Epithelial cell of proximal tubule (primary cell): ENCODE measurements at regions not wholly inside any gene's neighbourhood (a gene's known extent, or its start where the extent isn't known, plus 50 kb on each side); places are given as distances from the start of the nearest gene placed in this dataset.
A peak's percentile ranks its signal among the peaks of the same experiment; 100 is the strongest.

Experiments used
- DNase-seq: peaks from one replicate; pipeline ENCODE4 v3.0.0-alpha.2; 2011; ENCODE audit warnings: low read depth
- H3K4me3 ChIP-seq: 2 replicates; pipeline ENCODE4 v1.5.1; 2011; ENCODE audit warnings: low read depth, mild to moderate bottlenecking, low read length
- TF ChIP-seq, protein P1 (sequence below): conservative IDR thresholded peaks from 2 replicates; pipeline ENCODE4 v1.5.1; 2012; ENCODE audit warnings: low read depth, mild to moderate bottlenecking, low read length

DNA sequence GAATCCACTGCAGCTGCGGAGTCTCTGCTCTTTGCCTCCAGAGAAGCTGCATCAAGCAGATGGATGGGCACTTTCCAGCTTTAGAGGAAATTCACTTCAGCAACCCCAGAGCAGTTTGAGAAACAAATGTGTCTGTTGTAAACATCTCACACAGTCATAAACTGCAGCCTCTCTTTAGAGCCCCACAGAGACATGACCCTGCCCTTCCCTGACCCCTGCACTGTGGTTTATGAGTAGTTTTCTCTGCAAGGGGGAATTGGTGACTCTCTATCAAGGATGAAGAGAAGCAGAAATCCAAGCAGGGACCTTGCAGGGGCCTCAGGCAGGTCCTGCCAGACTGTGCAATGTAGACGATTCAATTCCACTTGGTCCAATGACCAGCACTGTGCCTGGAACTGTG lies 160.2 kb downstream of the SH2D4B start:
- no peak for DNase-seq
- H3K4me3 ChIP-seq = no peak overlapping the region
- TF ChIP-seq, protein P1, sequence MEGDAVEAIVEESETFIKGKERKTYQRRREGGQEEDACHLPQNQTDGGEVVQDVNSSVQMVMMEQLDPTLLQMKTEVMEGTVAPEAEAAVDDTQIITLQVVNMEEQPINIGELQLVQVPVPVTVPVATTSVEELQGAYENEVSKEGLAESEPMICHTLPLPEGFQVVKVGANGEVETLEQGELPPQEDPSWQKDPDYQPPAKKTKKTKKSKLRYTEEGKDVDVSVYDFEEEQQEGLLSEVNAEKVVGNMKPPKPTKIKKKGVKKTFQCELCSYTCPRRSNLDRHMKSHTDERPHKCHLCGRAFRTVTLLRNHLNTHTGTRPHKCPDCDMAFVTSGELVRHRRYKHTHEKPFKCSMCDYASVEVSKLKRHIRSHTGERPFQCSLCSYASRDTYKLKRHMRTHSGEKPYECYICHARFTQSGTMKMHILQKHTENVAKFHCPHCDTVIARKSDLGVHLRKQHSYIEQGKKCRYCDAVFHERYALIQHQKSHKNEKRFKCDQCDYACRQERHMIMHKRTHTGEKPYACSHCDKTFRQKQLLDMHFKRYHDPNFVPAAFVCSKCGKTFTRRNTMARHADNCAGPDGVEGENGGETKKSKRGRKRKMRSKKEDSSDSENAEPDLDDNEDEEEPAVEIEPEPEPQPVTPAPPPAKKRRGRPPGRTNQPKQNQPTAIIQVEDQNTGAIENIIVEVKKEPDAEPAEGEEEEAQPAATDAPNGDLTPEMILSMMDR = no peak

DNA sequence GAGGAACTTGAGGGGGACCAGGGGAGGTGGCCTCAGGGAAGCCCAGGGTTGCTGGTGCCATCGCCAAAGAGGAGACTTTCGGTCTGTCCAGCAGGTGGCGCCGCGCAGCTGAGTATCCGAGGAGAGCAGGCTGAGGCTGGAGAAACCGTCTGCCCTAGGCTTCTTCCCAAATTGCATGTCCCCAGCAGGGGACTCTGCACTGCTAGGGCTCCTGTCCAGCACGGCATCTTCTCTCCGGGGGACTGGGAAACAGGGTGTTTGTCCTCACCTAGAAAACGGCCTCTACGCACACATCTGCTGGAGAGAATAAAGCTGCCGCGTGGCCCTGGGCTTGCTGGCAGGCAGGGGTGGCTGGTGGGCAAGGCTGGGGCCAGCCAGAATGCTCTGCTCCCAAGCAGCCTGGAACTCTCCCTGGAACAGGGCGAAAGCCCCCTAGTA lies 161.9 kb downstream of the SH2D4B start:
- DNase-seq = no peak
- H3K4me3 ChIP-seq = no peak overlapping the region
- TF ChIP-seq, protein P1 = peak; percentile 89

- TF ChIP-seq, protein P1 = no peak
- no peak for DNase-seq
- no peak overlapping the region for H3K4me3 ChIP-seq
Observed at GRCh38 chr10:80700252-80700651, 162.6 kb downstream of the SH2D4B start.

DNA sequence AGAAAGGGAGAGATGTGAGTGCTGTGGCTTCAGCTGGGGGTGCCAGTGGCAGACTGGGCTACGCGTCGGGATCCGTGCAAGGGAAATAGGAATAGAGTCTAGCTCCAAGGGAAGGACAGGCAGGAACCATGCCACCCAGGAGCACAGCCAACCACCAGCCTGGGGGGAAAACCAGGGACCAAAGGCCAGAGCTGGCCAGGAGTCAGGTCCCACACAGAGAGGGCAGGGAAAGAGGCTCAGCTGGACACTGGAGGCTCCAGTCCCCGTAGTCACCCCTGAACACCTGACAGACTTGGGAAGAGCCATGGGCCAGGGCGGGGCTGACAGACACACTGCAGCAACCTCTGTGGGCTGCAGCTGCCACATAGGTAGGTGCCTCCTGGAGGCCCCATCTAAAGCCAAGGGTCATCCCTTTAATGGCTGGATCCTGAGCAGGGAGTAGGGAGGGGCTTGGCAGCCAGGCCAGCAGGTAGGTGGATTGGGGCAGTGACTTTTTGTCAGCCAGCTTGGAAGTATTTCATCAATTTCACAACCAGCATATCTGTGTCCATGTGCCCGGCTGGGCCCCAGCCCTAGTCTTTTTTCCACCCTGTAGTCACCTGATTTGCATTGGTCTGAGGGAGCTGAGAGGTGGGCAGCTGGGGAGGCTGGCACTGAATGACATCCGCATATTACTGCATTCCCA lies 163.2 kb downstream of the SH2D4B start:
- DNase-seq = no peak
- TF ChIP-seq, protein P1 = no peak
- no peak overlapping the region for H3K4me3 ChIP-seq

- no peak overlapping the region for H3K4me3 ChIP-seq
- no peak for DNase-seq
- TF ChIP-seq, protein P1 = no peak
Observed at GRCh38 chr10:80701706-80702105, 164.0 kb downstream of the SH2D4B start.

DNA sequence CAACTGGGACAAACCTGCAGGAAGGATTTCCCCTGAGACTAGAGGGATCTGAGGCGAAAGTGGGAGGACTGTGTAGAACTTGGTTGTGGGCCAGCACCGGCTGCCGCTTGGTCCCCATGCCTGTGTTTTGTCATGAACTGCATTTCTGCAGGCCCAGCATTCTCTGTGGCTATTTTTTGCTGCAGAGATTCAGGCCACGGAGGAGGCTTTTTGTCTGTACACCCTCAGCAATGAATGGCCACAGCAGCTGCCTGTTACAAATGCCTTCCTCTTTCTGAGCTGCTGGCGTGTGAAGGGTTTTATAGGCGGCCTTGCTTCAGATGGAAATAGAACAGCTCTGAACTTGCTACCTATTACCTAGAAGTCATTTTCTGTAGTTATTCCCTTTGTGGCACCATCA lies 164.4 kb downstream of the SH2D4B start:
- TF ChIP-seq, protein P1 = no peak
- DNase-seq = no peak
- H3K4me3 ChIP-seq = no peak overlapping the region

- DNase-seq = no peak
- TF ChIP-seq, protein P1 = no peak
- no peak overlapping the region for H3K4me3 ChIP-seq
Observed at GRCh38 chr10:80705899-80706298, 168.2 kb downstream of the SH2D4B start.
